ENCODE measurements at regions not wholly inside any gene's neighbourhood (a gene's known extent, or its start where the extent isn't known, plus 50 kb on each side); places are given as distances from the start of the nearest gene placed in this dataset.

DNA sequence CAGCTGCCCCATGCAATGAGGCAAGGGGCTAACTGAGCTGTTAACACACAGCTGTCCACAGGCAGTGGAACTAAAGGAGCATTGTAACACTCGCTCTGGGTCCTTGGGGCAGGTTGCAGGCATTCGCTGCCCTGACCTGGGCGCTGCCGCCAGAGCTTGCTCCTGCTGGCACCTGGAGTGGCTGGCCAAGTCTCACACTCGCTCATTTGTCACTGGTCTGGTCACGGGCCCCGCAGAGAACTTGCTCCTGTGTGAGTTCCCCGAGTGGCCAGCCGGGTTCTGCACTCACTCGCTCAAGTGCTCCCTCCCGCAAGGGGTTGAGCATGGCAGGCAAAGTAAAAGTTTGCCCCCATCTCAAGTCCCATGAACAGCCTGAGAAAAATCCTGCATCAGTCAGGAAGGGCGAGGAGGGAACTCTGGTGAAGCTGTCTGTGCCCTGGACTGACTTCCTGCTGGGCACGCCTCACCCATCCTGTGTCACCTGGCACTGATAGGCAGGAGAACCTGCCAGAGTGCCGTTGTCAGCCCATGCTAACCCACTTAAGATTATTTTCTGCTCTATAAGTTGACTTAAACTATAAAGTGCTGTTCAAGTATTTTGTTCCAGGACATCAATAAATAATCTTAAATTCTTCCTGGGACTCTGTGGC, 934.8 kb upstream of the GYPC start:
- DNase-seq (ENCODE audit: low read depth) = no peak

DNA sequence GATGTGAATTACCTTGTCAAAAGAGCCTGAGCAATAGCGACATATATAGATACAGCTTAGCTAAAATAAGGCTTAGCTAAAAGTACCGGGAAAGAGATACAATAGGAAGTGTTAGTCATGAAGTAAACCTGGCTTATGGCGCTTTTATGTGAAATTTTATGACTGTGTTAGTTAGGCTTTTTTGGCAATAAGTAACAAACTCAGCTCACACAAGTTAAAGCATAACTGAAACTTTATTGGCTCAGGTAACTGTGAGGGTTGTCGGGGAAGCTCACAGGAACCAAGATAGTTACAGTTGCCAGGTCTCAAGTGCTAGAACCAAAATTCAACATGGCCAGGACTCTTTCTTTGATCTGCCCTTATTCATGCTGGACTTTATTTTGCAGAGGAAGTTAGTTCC, 925.0 kb upstream of the GYPC start:
- no peak for DNase-seq (ENCODE audit: low read depth)

DNA sequence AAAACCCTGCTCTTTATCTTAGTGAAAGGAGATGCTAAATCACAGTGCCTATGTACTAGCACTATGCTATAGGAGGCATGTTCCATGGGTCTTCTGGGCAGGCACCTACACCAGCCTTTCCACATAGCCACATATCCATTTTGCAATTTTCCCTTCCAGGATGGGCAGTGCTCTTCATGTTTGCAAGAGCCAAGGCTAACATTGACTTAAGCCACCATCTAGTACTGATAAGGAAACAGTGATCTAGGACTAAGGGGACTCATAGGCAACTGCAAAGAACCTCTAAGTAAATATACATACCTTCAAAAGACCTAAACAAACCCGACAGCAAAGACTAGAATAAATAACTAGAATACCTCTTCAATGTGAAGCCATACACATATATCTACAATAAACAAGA, 919.7 kb upstream of the GYPC start:
- DNase-seq (ENCODE audit: low read depth) = no peak

DNA sequence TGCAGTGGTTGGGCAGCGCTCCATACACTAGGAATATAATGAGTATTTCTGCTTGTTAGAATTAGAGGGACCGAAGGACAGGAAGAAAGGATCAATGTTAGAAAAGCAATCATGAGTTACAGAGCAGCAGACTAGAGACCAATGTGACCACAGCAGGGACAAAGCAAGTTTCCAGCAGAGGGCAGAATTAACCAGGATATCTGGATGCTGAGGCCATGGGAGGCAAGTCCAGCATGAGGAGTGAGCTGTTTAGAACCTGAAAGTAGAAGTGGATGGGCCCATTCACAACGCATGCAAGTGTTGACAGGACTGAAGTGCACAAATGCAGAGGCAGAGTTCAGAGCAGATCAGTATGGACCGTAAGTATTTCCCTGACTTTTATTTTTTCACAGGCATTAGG, 910.4 kb upstream of the GYPC start:
- no peak for DNase-seq (ENCODE audit: low read depth)

DNA sequence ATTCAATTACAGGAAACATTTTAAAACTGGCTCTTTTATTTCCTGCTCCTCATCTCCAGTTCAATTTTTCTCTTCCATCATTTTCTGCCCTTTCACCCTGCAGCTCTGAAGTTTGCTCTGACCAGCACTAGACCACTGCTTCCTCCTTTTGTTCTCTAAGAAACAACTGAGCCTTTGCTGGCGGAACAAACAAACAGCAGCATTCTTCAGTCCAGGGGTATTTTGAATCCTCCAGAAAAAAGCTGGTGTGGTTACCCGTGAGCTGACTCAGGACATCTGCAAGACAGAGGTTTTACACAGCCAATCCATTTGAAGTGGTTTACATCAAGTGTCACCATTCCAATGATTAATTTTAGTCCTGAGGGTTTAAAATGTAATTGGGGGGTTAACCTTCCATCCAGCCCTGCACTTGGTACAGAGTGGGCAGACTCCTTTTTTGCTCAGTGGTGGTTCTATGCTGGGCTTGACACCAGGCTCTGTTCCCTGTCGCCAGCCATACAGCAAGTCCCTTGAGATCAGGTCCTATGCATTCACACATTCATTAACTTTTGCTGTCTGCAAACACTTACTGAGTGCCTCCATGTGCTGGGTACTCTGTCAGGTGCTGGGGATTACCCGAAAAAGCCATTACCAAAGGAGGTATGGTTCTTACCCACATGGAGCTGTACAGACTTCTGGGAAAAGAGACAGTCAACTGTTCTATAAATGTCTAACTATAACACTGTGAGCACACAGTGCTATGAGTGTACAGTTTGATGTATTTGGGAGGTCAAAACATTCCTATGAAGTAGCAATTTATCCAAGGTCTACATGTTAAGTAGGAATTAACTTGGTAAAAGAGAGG, 909.4 kb upstream of the GYPC start:
- no peak for DNase-seq (ENCODE audit: low read depth)

DNA sequence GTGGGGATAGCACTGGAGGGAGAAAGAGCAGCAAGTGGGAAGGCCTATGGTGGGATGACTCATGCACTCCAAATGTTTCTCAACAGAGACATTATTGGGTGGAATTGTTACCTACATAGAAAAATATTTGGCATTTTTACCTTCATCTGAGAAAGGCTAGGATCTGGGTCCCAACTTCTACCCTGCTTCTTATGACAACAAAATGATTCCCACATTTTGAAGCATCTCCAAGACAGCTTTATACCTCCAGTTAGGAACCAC, 908.9 kb upstream of the GYPC start:
- DNase-seq (ENCODE audit: low read depth) = no peak

DNA sequence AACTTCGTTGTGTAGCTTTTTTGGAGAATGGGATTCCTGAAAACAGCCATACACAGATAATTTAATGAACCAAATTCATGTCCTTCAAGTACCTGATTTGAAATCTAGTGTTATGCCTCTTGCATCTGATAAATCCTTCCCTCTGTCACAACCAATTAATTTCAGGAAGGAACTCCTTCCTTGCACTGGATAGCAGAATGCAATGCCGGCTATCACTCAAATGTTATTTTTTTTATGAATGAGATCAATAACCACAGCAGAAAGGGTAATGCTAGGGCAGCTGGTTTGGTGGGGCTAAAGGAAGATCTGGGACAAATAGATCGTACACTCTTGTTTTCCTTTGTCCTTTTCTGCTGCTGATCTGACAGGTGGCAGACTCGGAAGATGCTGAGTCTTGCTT, 899.5 kb upstream of the GYPC start:
- DNase-seq (ENCODE audit: low read depth) = no peak

DNA sequence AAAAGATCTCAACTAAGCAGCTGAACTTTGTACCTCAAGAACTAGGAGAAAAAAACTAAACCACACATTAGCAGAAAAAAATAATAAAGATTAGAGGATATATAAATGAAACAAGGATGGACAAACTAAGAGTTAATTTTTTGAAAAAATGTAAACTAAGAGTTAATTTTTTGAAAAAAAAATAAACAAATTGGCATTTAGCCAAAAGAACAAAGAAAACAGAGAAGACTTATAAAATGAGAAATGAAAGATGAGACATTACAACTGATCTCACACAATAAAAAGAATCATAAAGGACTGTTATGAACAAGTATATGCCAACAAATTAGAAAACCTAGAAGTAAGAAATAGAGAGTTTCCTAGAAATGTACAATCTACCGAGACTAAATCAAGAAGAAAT, 859.2 kb upstream of the GYPC start:
- DNase-seq (ENCODE audit: low read depth) = no peak

DNA sequence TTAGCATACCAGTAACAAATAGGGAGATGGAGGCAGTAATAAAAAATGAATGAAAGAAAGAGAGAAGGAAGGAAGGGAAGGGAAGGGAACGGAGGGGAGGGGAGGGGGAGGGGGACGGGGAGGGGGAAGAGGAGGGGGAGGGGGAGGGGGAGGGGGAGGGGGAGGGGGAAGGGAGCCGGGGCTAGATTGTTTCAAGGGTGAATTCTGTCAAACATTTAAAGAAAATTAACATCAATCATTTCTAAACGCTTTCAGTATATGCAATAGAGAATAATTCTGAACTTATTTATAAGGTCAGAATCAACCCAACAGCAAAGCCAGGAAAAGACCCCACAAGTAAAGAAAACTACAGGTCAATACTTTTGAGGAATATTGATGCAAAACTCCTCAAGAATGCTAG, 858.8 kb upstream of the GYPC start:
- DNase-seq (ENCODE audit: low read depth) = no peak

DNA sequence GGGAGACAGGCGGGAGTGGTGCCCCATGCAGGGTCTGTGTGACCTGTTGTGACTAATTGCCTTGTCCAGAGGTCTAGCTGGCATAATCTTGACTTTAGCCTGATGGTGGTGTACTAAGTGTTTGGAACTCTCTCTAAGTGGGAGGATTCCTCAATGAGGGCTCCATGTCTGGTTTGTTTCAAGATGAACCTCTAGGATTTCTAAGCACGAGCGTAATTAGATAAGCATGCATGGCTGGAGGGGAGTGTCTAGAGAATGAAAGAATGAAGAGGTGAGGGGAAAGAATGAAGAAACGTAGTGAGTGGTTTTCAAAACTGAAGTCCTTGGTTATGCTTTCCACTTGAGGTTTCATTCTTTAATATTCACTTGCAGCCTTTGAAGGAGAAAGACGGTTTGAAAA, 833.2 kb upstream of the GYPC start:
- DNase-seq (ENCODE audit: low read depth) = no peak

DNA sequence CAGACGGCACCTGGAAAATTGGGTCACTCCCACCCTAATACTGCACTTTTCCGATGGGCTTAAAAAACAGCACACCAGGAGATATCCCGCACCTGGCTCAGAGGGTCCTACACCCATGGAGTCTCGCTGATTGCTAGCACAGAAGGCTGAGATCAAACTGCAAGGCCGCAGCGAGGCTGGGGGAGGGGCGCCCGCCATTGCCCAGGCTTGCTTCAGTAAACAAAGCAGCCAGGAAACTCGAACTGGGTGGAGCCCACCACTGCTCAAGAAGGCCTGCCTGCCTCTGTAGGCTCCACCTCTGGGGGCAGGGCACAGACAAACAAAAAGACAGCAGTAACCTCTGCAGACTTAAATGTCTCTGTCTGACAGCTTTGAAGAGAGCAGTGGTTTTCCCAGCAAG, 830.2 kb upstream of the GYPC start:
- peak; percentile 12 for DNase-seq (ENCODE audit: low read depth)

DNA sequence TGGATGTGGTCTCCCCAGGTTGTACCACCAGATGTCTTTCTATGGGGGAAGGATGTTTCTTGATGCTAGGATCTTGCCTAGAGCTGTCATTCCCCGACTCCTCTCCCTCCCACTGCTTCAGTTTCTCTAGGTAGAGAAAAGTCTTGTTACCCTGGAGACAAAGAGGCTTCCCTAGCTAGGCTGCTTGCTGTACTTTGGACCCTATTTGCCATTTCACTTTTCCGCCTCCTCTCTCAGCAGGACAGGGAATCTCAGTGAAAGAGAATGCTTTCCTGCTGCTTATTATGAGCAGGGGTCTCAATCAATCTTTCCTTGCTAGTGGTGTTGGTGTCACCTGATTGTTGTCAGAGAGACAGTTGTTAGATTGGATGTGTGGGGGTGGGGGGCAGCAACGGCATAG, 818.8 kb upstream of the GYPC start:
- no peak for DNase-seq (ENCODE audit: low read depth)

DNA sequence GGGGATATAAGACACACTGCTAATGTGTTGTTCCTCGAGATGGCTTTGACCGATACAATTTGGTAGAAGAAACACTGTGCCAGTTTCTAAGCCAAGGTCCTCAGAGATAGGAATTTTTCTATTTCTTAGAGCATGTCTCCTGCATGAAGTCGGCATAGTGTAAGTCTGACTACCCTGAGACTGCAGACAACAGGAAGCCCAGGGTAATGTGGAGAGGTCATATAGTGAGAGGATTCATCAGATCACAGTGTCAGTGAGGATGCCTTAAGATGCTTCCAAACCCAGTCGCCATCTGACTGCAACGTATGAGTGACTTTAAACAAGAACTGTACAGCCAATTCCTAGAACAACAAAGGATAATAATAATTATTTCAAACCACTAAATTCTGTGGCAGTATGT, 818.3 kb upstream of the GYPC start:
- no peak for DNase-seq (ENCODE audit: low read depth)

DNA sequence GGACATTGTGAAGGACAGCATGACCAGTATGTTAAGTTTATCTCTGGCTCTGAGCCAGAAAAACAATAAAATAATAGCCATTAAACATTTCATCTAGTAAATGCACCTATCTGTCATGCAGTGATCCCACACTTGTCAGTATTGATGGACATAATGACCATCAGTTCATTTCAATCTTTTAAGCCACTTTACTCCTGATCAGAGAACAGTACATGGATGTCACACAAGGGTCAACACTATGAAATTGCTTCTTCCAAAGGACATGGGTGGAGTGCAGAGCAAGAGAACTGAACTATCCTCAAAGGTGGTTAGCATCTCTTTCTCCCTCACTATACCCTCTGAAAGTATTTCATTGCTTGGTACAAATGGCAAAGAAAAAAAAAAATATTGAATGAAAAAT, 816.0 kb upstream of the GYPC start:
- DNase-seq (ENCODE audit: low read depth) = no peak

DNA sequence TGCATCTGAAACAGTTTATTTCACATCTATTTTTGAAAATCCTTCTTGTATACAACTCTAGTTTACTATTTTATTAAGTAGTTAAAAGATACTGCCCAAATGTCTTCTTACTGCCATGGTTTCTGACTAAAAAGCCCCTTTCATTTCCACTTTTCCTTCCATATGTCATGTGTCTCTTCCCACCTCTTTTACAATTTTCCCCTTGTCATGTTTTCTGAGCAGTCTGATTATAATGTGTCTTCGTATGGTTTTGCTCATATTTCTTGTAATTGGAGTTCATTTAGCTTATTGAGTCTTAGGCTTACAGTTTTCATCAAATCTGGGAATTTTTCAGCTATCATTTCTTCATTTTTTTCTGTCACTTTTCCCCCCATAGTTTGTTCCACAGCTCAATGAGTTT, 813.9 kb upstream of the GYPC start:
- DNase-seq (ENCODE audit: low read depth) = no peak

DNA sequence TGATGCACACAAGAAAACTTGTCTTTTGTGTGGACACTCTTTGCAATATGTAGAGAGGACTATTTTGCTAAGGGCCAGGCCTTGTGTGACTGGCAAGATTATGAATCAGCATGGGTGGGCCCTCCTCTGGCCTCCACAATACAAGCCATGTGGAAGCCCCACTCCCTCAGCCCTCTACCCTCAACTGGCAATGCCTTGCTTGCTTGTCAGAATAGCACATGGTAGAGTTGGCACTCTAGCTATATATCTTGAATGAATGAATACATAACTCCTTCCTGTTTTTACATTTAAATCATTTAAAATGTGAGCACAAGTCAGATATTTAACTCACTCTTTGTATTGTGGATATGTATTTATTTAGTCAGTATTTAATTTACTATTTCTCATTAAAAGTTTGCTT, 805.4 kb upstream of the GYPC start:
- DNase-seq (ENCODE audit: low read depth) = no peak

DNA sequence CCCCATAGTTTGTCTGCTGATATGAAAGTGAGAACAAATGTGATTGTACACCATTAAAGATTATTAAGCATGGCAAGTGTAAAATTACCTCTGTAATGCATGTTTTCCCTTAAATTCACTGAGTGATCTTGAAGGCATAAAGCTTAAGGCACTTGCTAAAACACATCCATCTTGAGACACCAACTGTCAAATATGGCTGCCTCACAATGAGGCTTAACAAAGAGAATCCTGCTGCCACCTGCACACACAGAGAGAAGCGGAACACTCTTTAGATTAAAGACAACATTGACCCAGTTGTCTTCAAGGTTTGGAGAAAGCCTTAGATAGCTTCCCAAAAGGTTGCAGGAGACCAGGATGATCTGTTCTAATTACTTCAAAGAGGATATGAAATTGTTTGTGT, 803.6 kb upstream of the GYPC start:
- no peak for DNase-seq (ENCODE audit: low read depth)

DNA sequence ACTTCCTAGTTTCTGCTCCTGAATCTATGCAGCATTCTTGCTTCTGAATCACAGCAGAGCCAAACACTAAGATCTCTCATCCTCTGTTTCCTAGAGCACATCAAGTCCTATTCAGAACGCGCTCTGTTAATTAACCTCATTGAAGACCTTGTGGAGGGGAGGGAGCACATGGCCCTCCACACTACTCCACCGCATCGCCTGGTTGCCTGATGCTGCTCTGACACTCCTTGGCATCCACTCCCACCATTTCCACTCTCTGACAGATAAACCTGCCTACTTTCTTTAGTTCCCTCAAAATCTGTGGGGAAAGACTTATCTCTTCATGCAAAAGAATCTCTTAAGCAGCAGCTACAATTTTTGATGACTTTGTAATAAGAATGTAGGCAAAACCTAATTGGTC, 802.3 kb upstream of the GYPC start:
- no peak for DNase-seq (ENCODE audit: low read depth)

DNA sequence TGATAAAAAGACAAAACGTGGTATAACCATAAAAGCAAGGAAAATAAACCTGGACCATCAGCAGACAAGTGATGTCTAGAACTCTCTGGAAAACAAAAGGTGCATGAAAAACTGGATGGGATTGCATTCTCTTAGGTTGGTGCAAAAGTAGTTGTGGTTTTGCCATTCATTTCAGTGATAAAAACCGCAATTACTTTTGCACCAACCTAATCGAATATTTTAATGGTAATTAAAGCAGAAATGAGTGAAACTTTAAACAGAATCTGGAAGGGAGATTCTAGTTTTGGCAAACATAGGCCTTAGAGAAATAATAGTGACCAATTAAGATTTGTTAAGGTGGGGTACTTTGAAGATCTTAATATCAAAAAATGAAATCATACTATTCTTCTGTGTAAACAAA, 800.8 kb upstream of the GYPC start:
- DNase-seq (ENCODE audit: low read depth) = no peak

DNA sequence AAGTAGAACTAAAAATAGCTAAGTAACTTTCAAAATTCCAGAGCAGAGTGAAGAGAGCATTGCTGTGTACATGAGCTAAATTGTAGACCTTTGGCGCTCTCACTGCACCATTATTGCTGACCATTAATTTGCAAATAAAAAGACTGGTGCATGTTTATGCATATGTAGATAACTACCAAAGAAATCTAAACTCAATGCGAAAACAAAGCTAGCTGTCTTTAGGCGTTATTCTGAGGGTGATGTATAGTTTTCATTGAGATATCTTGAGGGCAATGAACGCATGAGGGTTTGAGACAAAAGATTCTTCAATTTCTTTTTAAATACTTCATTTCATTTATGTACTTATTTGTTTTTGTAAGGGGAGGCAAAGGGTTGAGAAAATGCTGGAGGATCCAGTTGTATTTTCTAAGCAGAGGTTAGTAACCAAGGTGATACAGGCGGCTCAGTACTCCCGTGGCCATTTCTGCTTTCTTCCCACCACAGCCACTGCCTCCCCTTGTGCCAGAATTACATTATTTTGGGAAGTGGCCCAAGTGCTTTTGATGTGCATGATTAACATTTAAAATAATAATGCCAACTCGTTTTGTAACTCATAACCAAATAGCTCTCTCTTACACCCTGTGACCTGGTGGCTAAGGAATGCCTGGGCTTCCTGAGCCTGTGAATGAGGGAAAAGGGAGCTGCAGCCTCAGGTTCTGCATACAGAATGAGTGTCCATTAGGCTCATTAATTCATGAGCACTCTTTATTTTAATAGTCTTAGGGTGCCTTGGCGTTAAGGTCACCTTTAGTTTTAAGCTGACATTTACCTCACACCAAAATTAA, 797.8 kb upstream of the GYPC start:
- DNase-seq (ENCODE audit: low read depth) = no peak

DNA sequence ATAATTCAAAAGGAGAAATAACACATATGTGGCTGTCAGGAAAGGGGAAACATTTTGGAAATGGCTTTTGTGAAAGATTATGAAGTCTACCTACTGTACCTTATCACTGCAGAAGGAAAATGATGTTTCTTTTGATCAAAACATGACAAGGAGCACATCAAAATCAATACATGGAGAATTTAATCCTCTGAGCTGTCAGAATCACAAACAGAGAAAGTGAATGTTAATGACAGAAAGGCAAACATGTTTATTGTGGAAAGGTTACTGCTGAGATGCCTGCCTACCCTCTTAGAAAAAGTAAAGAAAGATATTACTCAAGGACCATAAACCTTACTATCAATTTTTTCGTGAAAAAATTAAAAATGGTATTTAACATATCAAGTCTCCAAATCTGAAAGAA, 794.5 kb upstream of the GYPC start:
- no peak for DNase-seq (ENCODE audit: low read depth)

DNA sequence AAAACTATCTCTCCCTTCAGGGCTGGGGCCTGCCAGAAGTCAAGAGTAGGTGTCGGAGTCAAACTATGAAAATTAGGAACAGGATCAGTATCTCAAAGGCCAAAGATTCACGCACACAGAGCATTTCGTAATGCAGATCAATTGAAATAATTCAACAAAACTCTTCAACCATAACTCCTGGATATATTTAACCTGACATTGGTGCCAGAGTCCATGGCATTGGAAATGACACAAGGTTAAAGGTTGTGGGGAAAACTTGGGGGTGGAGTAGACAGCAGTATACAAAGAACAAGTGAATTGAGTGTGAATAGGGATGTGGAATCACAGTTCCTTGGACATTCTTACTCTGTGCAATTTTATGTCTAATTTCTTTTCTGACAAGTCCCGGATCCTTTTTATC, 788.0 kb upstream of the GYPC start:
- no peak for DNase-seq (ENCODE audit: low read depth)

DNA sequence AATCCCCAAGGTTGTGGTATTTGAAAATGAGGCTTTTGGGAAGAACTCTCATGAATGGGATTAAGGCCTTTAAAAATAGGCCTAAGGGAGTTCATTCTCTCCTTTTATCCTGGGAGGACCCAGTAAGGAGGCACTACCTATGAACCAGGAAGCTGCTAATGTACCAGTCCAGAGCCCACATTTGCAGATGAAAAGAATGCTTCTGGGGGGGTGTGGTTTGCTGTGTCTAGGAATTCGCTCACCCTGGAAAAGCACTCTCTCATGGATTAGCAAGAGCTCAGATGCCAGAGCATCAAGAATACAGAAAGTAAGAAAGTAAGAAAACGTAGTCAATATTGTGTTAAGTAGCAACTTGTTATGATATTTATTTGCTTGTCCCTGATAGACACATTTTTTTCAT, 785.7 kb upstream of the GYPC start:
- DNase-seq (ENCODE audit: low read depth) = no peak

DNA sequence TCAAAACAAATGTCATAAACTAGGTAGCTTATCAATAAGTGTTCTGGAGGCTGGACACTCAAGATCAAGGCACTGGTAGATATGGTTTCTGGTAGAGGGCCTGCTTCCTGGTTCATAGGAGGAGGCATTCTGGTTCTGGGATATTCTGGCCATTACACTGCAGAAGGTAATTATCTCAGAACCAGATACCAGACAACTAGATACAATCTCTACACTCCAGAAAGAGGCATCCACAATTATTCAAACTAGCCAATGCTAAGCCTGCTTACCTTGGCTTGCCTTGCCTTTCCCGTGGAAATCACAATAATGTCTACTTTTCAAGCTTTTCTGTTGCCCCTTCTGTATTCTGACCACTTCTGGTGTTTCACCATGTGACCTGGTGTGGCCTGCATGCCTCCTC, 785.2 kb upstream of the GYPC start:
- DNase-seq (ENCODE audit: low read depth) = no peak
